Activated T-helper 1 cell treated with Interleukin-2 at 50 U/mL for 16 hours (primary cell): ENCODE measurements at regions not wholly inside any gene's neighbourhood (a gene's known extent, or its start where the extent isn't known, plus 50 kb on each side); places are given as distances from the start of the nearest gene placed in this dataset.

Experiments
- DNase-seq: peaks from one replicate; pipeline ENCODE4 v3.0.0-alpha.2; 2020; ENCODE audit warnings: low read depth

- no peak for DNase-seq
Measured at GRCh38 chr1:209342441-209343175, 240.9 kb upstream of the CAMK1G start.

- no peak for DNase-seq
Measured at GRCh38 chr1:209343511-209343910, 240.0 kb upstream of the CAMK1G start.

- DNase-seq = no peak
Measured at GRCh38 chr1:209344156-209344555, 239.4 kb upstream of the CAMK1G start.

GRCh38 chr1:209349363-209350308 lies 233.9 kb upstream of the CAMK1G start:
- DNase-seq = no peak

- DNase-seq = no peak
Measured at GRCh38 chr1:209353053-209353452, 230.5 kb upstream of the CAMK1G start.

GRCh38 chr1:209354111-209354839 lies 229.2 kb upstream of the CAMK1G start:
- peak; percentile 5 for DNase-seq

GRCh38 chr1:209354840-209355165 lies 228.7 kb upstream of the CAMK1G start:
- DNase-seq = no peak

- DNase-seq = no peak
Measured at GRCh38 chr1:209355415-209355814, 228.1 kb upstream of the CAMK1G start.

- no peak for DNase-seq
Measured at GRCh38 chr1:209356976-209357377, 226.5 kb upstream of the CAMK1G start.

- no peak for DNase-seq
Measured at GRCh38 chr1:209363112-209363511, 220.4 kb upstream of the CAMK1G start.

GRCh38 chr1:209364716-209365115 lies 218.8 kb upstream of the CAMK1G start:
- no peak for DNase-seq

GRCh38 chr1:209367061-209367772 lies 216.3 kb upstream of the CAMK1G start:
- no peak for DNase-seq

- DNase-seq = no peak
Measured at GRCh38 chr1:209368864-209369598, 214.5 kb upstream of the CAMK1G start.

GRCh38 chr1:209370241-209370995 lies 213.1 kb upstream of the CAMK1G start:
- no peak for DNase-seq

- no peak for DNase-seq
Measured at GRCh38 chr1:209375097-209375496, 208.4 kb upstream of the CAMK1G start.

GRCh38 chr1:209375671-209376365 lies 207.7 kb upstream of the CAMK1G start:
- DNase-seq = no peak

- DNase-seq = no peak
Measured at GRCh38 chr1:209376774-209377173, 206.7 kb upstream of the CAMK1G start.

- no peak for DNase-seq
Measured at GRCh38 chr1:209377995-209378394, 205.5 kb upstream of the CAMK1G start.

GRCh38 chr1:209379280-209379679 lies 204.2 kb upstream of the CAMK1G start:
- DNase-seq = no peak

GRCh38 chr1:209380420-209380819 lies 203.1 kb upstream of the CAMK1G start:
- DNase-seq = no peak
